H1 (cell line): ENCODE measurements at regions not wholly inside any gene's neighbourhood (a gene's known extent, or its start where the extent isn't known, plus 50 kb on each side); places are given as distances from the start of the nearest gene placed in this dataset.

Experiments used
- CTCF ChIA-PET: fragments of 300-600 bp; sonication (Branson Sonifier 250); formaldehyde crosslinking; loops from one replicate; lab custom pipeline; 2021; ENCODE audit not compliant: partially characterized antibody; lab: Charles Lee
- POLR2A ChIA-PET: fragments of 300-600 bp; sonication (Branson Sonifier 250); formaldehyde crosslinking; loops from one replicate; lab custom pipeline; 2021; ENCODE audit warnings: inconsistent platforms; ENCODE audit not compliant: partially characterized antibody; lab: Charles Lee
- DNase-seq, 2 experiments: peaks; one replicate each; pipeline versions ENCODE4 v3.0.0 to v3.0.0-alpha.2; 2010 to 2022; ENCODE audit warnings: low spot score in 2 of 2, low read depth in 1 of 2, mixed read lengths in 1 of 2
- FAIRE-seq: peaks from 2 replicates; lab custom pipeline; 2011; peaks lifted over from hg19 to GRCh38; lab: Jason Lieb, UNC
- H2AFZ ChIP-seq: 2 replicates; pipeline ENCODE4 v1.8.1; 2012; ENCODE audit warnings: low read length, inconsistent platforms
- H2AK5ac ChIP-seq: 2 replicates; pipeline ENCODE4 v1.6.1; 2013; ENCODE audit warnings: low read depth, low read length
- H2BK120ac ChIP-seq: replicated peaks from 2 replicates; pipeline ENCODE3; 2013; ENCODE audit warnings: low read depth, low read length, inconsistent platforms
- H2BK12ac ChIP-seq: 2 replicates; pipeline ENCODE4 v1.6.1; 2013; ENCODE audit warnings: low read depth, low read length
- H2BK15ac ChIP-seq: 2 replicates; pipeline ENCODE4 v1.6.1; 2013; ENCODE audit warnings: low read length
- H2BK20ac ChIP-seq: 2 replicates; pipeline ENCODE4 v1.6.1; 2013; ENCODE audit warnings: low read length
- H2BK5ac ChIP-seq: 2 replicates; pipeline ENCODE4 v1.6.1; 2013; ENCODE audit warnings: low read depth, low read length
- H3K14ac ChIP-seq: 2 replicates; pipeline ENCODE4 v1.6.1; 2013; ENCODE audit warnings: inconsistent platforms; ENCODE audit not compliant: insufficient read length
- H3K18ac ChIP-seq: 2 replicates; pipeline ENCODE4 v1.6.1; 2013; ENCODE audit warnings: low read length; ENCODE audit errors: extremely low read depth
- H3K23ac ChIP-seq: 2 replicates; pipeline ENCODE4 v1.6.1; 2013; ENCODE audit warnings: inconsistent platforms; ENCODE audit not compliant: insufficient read length
- H3K23me2 ChIP-seq: 2 replicates; pipeline ENCODE4 v1.6.1; 2013; ENCODE audit warnings: low read depth, low read length
- H3K27ac ChIP-seq: 2 replicates; pipeline ENCODE4 v1.6.1; 2011; ENCODE audit warnings: low read depth, low read length, inconsistent platforms
- H3K27me3 ChIP-seq, 4 experiments: replicated peaks in 1 of 4; 1 replicate in 1 of 4; 2 replicates in 3 of 4; pipeline versions ENCODE4 v1.6.1 to v1.8.1; 2011 to 2013; ENCODE audit warnings: low read length in 3 of 4, mild to moderate bottlenecking in 3 of 4, inconsistent platforms in 2 of 4, mixed read lengths in 2 of 4, moderate library complexity in 1 of 4; ENCODE audit not compliant: control insufficient read depth in 3 of 4, insufficient read depth in 3 of 4; ENCODE audit errors: extremely low read depth in 1 of 4
- H3K36me3 ChIP-seq, 4 experiments: 2 replicates each; pipeline versions ENCODE4 v1.6.1 to v1.8.1; 2011 to 2013; ENCODE audit warnings: mild to moderate bottlenecking in 4 of 4, low read length in 3 of 4, moderate library complexity in 2 of 4, control low read depth in 1 of 4, inconsistent platforms in 1 of 4; ENCODE audit not compliant: insufficient read depth in 4 of 4, control insufficient read depth in 2 of 4
- H3K4ac ChIP-seq: replicated peaks from 2 replicates; pipeline ENCODE3; 2013; ENCODE audit warnings: low read length, low read depth, mixed read lengths, inconsistent platforms; ENCODE audit not compliant: insufficient read length
- H3K4me1 ChIP-seq, 4 experiments: replicated peaks in 1 of 4; 1 replicate in 1 of 4; 2 replicates in 3 of 4; pipeline versions ENCODE4 v1.6.1 to v1.8.1; 2011 to 2013; ENCODE audit warnings: low read length in 3 of 4, inconsistent platforms in 2 of 4, mixed read lengths in 1 of 4; ENCODE audit not compliant: insufficient read depth in 4 of 4, control insufficient read depth in 3 of 4
- H3K4me2 ChIP-seq, 2 experiments: 2 replicates each; pipeline versions ENCODE4 v1.6.1 to v1.8.1; 2011 to 2013; ENCODE audit warnings: low read depth in 2 of 2, low read length in 2 of 2, control low read depth in 1 of 2, inconsistent platforms in 1 of 2, mild to moderate bottlenecking in 1 of 2; ENCODE audit not compliant: insufficient read depth in 1 of 2
- H3K4me3 ChIP-seq, 4 experiments: fragments of 200-600, 300-600 bp in 1 of 4; sonication (generic), shearing (Covaris generic), sonication (Bioruptor Twin) in 1 of 4; 2 replicates each; pipeline versions ENCODE4 v1.5.1 to v1.8.1; 2011 to 2016; ENCODE audit warnings: low read length in 4 of 4, low read depth in 3 of 4, control low read depth in 2 of 4, inconsistent platforms in 2 of 4, mild to moderate bottlenecking in 2 of 4, mixed read lengths in 1 of 4, moderate library complexity in 1 of 4; ENCODE audit not compliant: insufficient read depth in 2 of 4; ENCODE audit errors: extremely low read depth in 1 of 4
- H3K56ac ChIP-seq: replicated peaks from 2 replicates; pipeline ENCODE3; 2013; ENCODE audit warnings: low read depth, mild to moderate bottlenecking, mixed read lengths, low read length, inconsistent platforms; ENCODE audit not compliant: insufficient read length
- H3K79me1 ChIP-seq: 2 replicates; pipeline ENCODE4 v1.6.1; 2013; ENCODE audit warnings: low read depth, low read length, control low read depth
- H3K79me2 ChIP-seq, 2 experiments: 2 replicates each; pipeline versions ENCODE4 v1.6.1 to v1.8.1; 2012 to 2013; ENCODE audit warnings: low read length in 2 of 2, mild to moderate bottlenecking in 2 of 2, inconsistent platforms in 1 of 2; ENCODE audit not compliant: insufficient read depth in 2 of 2, control insufficient read depth in 1 of 2
- H3K9ac ChIP-seq, 4 experiments: replicated peaks in 1 of 4; 1 replicate in 1 of 4; 2 replicates in 3 of 4; pipeline versions ENCODE4 v1.6.1 to v1.8.1; 2011 to 2013; ENCODE audit warnings: low read depth in 3 of 4, low read length in 3 of 4, control low read depth in 2 of 4, mild to moderate bottlenecking in 2 of 4, moderate library complexity in 2 of 4, inconsistent platforms in 1 of 4; ENCODE audit errors: extremely low read depth in 1 of 4
- H3K9me3 ChIP-seq, 2 experiments: 2 replicates each; pipeline versions ENCODE4 v1.6.1 to v1.8.1; 2012 to 2013; ENCODE audit warnings: mild to moderate bottlenecking in 2 of 2, moderate library complexity in 2 of 2, control low read depth in 1 of 2, inconsistent platforms in 1 of 2, low read depth in 1 of 2, low read length in 1 of 2, mixed read lengths in 1 of 2; ENCODE audit not compliant: insufficient read depth in 2 of 2
- H4K20me1 ChIP-seq, 2 experiments: replicated peaks in 1 of 2; 2 replicates each; pipeline versions ENCODE3 to v1.8.1; 2011 to 2013; ENCODE audit warnings: inconsistent platforms in 2 of 2, low read length in 2 of 2, mild to moderate bottlenecking in 1 of 2; ENCODE audit not compliant: insufficient read depth in 2 of 2, control insufficient read depth in 1 of 2
- H4K5ac ChIP-seq: 2 replicates; pipeline ENCODE4 v1.6.1; 2013; ENCODE audit warnings: low read length, low read depth, mixed read lengths, inconsistent platforms; ENCODE audit not compliant: insufficient read length
- H4K8ac ChIP-seq: 2 replicates; pipeline ENCODE4 v1.8.0; 2013; ENCODE audit warnings: mild to moderate bottlenecking, moderate library complexity, low read length, inconsistent platforms; ENCODE audit not compliant: insufficient read depth; ENCODE audit errors: extremely low read depth
- H4K91ac ChIP-seq: replicated peaks from 2 replicates; pipeline ENCODE3; 2013; ENCODE audit warnings: low read length, mixed read lengths, inconsistent platforms; ENCODE audit not compliant: insufficient read length
- CHD1 ChIP-seq: IDR thresholded peaks from 2 replicates; pipeline ENCODE4 v1.6.1; 2012; ENCODE audit warnings: low read depth, low read length, improper control_type of control experiment
- CTBP2 ChIP-seq: IDR thresholded peaks from 2 replicates; pipeline ENCODE4 v1.7.0; 2011; ENCODE audit warnings: borderline replicate concordance, mild to moderate bottlenecking, moderate library complexity, mixed read lengths, low read length; ENCODE audit not compliant: insufficient read depth, insufficient read length
- FOSL1 ChIP-seq: IDR thresholded peaks from 2 replicates; pipeline ENCODE4 v1.6.1; 2011; ENCODE audit warnings: mild to moderate bottlenecking, low read depth, low read length, moderate library complexity; ENCODE audit not compliant: insufficient read depth
- HDAC6 ChIP-seq: IDR thresholded peaks from one replicate; pipeline ENCODE4 v1.7.1; 2012; ENCODE audit warnings: low read depth, mild to moderate bottlenecking, inconsistent platforms, low read length, moderate library complexity
- JUN ChIP-seq: IDR thresholded peaks from 2 replicates; pipeline ENCODE4 v1.6.1; 2011; ENCODE audit warnings: low read depth, mild to moderate bottlenecking, improper control_type of control experiment, low read length
- POLR2A ChIP-seq, 2 experiments: IDR thresholded peaks; 1 replicate in 1 of 2; 2 replicates in 1 of 2; pipeline ENCODE4 v1.6.1; 2011; ENCODE audit warnings: low read depth in 2 of 2, low read length in 2 of 2, mild to moderate bottlenecking in 2 of 2; ENCODE audit errors: control extremely low read depth in 1 of 2
- RAD21 ChIP-seq, 2 experiments: IDR thresholded peaks in 1 of 2; conservative IDR thresholded peaks in 1 of 2; 2 replicates each; pipeline ENCODE4 v1.6.1; 2011; ENCODE audit warnings: low read depth in 2 of 2, low read length in 2 of 2, improper control_type of control experiment in 1 of 2, inconsistent platforms in 1 of 2, mild to moderate bottlenecking in 1 of 2, moderate library complexity in 1 of 2
- SAP30 ChIP-seq: fragments of 300-600 bp; sonication (generic); IDR thresholded peaks from 2 replicates; pipeline ENCODE4 v1.7.1; 2012; ENCODE audit warnings: low read length, moderate library complexity, mild to moderate bottlenecking, inconsistent platforms; ENCODE audit not compliant: insufficient read depth, insufficient replicate concordance
- SIN3A ChIP-seq, 2 experiments: IDR thresholded peaks in 1 of 2; conservative IDR thresholded peaks in 1 of 2; 2 replicates each; pipeline ENCODE4 v1.6.1; 2011 to 2012; ENCODE audit warnings: low read length in 2 of 2, improper control_type of control experiment in 1 of 2, low read depth in 1 of 2, mild to moderate bottlenecking in 1 of 2
- SP1 ChIP-seq: IDR thresholded peaks from 2 replicates; pipeline ENCODE4 v1.6.1; 2011; ENCODE audit warnings: low read depth, low read length
- TEAD4 ChIP-seq: IDR thresholded peaks from 2 replicates; pipeline ENCODE4 v1.6.1; 2012; ENCODE audit warnings: low read depth, low read length, inconsistent platforms, mixed read lengths
- YY1 ChIP-seq: IDR thresholded peaks from 2 replicates; pipeline ENCODE4 v1.6.1; 2011; ENCODE audit warnings: low read depth, mild to moderate bottlenecking, low read length
- WGBS, 2 experiments: shearing (Covaris generic) in 1 of 2; methylation state at CpG; one replicate each; pipeline versions ENCODE4 v1.1.6 to v1.1.7; 2013 to 2015; ENCODE audit warnings: low lambda C conversion rate in 2 of 2, mixed read lengths in 2 of 2, inconsistent platforms in 1 of 2, low coverage in 1 of 2, missing lambda C conversion rate in 1 of 2; ENCODE audit not compliant: insufficient replicate concordance in 2 of 2, insufficient coverage in 1 of 2, insufficient read length in 1 of 2; ENCODE audit errors: extremely low coverage in 1 of 2, missing lambda C conversion rate in 1 of 2; 5-methylcytosine and 5-hydroxymethylcytosine counted together

- H3K9me3 ChIP-seq: no peaks in the 10 kb centered on the region
- H2BK5ac ChIP-seq: no peak overlapping the region
- no peak overlapping the region for H3K4ac ChIP-seq
- H2BK20ac ChIP-seq: no peak overlapping the region
- no peak for FAIRE-seq
- no peaks in the 10 kb centered on the region for H3K79me1 ChIP-seq
- H2BK15ac ChIP-seq: no peak overlapping the region
- no peak overlapping the region for H3K14ac ChIP-seq
- no peak overlapping the region for H3K4me3 ChIP-seq
- no peak overlapping the region for H3K18ac ChIP-seq
- ChIA-PET CTCF (interaction anchor here (1.0 to 1.4 kb wide), 4 partner anchors 10 to 286 kb away, joined by 3 to 4 read pairs (median 3); no protein-coding TSS in a partner anchor), POLR2A (no interaction called here)
- H2AFZ ChIP-seq: 0 out of 2 replicates have a peak overlapping the region, but pooled peaks have one; percentile 1
- no peak overlapping the region for H4K91ac ChIP-seq
- H4K8ac ChIP-seq: no peak overlapping the region
- no peaks in the 10 kb centered on the region for H4K20me1 ChIP-seq
- no peak overlapping the region for H3K27ac ChIP-seq
- H3K56ac ChIP-seq: no peak overlapping the region
- no peaks in the 10 kb centered on the region for H3K4me1 ChIP-seq
- no peak overlapping the region for H4K5ac ChIP-seq
- no peaks in the 10 kb centered on the region for H3K27me3 ChIP-seq
- no peak for DNase-seq
- H3K9ac ChIP-seq: no peak overlapping the region
- H2BK12ac ChIP-seq: no peak overlapping the region
- H3K23ac ChIP-seq: no peak overlapping the region
- no peak overlapping the region for H2BK120ac ChIP-seq
- TF ChIP-seq JUN (no peak), SIN3A (conservative IDR thresholded peaks at IDR 0.05 in 1 of 2, IDR thresholded peaks at IDR 0.05 in 1 of 2; ENCODE audit: low read depth in 1 of 2, low read length in 2 of 2) (no peak), CTBP2 (no peak), POLR2A (IDR thresholded peaks at IDR 0.05; ENCODE audit: control extremely low read depth in 1 of 2, low read depth in 2 of 2, low read length in 2 of 2) (no peak), RAD21 (IDR thresholded peaks at IDR 0.05 in 1 of 2, conservative IDR thresholded peaks at IDR 0.05 in 1 of 2; ENCODE audit: low read depth in 2 of 2, low read length in 2 of 2) (no peak), CHD1 (no peak), TEAD4 (no peak), SAP30 (no peak), FOSL1 (no peak), SP1 (no peak), YY1 (no peak), HDAC6 (no peak)
- 73% methylated on average over 1 of the region's 1 CpG; no CpG with 5 or more reads in 1 of the 2 experiments for WGBS, 2 experiments
- no peaks in the 10 kb centered on the region for H3K36me3 ChIP-seq
- no peak overlapping the region for H2AK5ac ChIP-seq
- no peak overlapping the region for H3K4me2 ChIP-seq
- H3K79me2 ChIP-seq: no peaks in the 10 kb centered on the region
- H3K23me2 ChIP-seq: no peaks in the 10 kb centered on the region
Measured at GRCh38 chr6:15113587-15113986, 132.3 kb upstream of the JARID2 start.
